ENCODE measurements at regions not wholly inside any gene's neighbourhood (a gene's known extent, or its start where the extent isn't known, plus 50 kb on each side); places are given as distances from the start of the nearest gene placed in this dataset.

- Mint-ChIP-seq H3K27ac (ENCODE audit: unreplicated experiment) (no peak overlapping the region), H3K36me3 (ENCODE audit: low read depth, unreplicated experiment) (no peaks in the 10 kb centered on the region), H3K4me3 (ENCODE audit: unreplicated experiment) (no peak overlapping the region), H3K4me1 (ENCODE audit: unreplicated experiment) (no peaks in the 10 kb centered on the region), H3K9me3 (ENCODE audit: unreplicated experiment) (no peaks in the 10 kb centered on the region), H3K27me3 (ENCODE audit: unreplicated experiment) (peaks cover 2% of the 10 kb centered on the region)
- DNase-seq (ENCODE audit: low spot score), result no peak
- TF ChIP-seq CTCF (IDR thresholded peaks at IDR 0.05; ENCODE audit: unreplicated experiment), result no peak
Observed at GRCh38 chrX:84710611-84711010, 208.4 kb upstream of the HDX start.

GRCh38 chrX:84712621-84713020, 210.4 kb upstream of the HDX start:
- H3K36me3 Mint-ChIP-seq (ENCODE audit: low read depth, unreplicated experiment), result no peaks in the 10 kb centered on the region
- H3K4me1 Mint-ChIP-seq (ENCODE audit: unreplicated experiment), result no peaks in the 10 kb centered on the region
- H3K27me3 Mint-ChIP-seq (ENCODE audit: unreplicated experiment), result peaks cover 2% of the 10 kb centered on the region
- no peak for DNase-seq (ENCODE audit: low spot score)
- H3K4me3 Mint-ChIP-seq (ENCODE audit: unreplicated experiment), result no peak overlapping the region
- H3K9me3 Mint-ChIP-seq (ENCODE audit: unreplicated experiment), result no peaks in the 10 kb centered on the region
- no peak for TF ChIP-seq CTCF (IDR thresholded peaks at IDR 0.05; ENCODE audit: unreplicated experiment)
- no peak overlapping the region for H3K27ac Mint-ChIP-seq (ENCODE audit: unreplicated experiment)

GRCh38 chrX:84715315-84715714, 213.1 kb upstream of the HDX start:
- Mint-ChIP-seq H3K27ac (ENCODE audit: unreplicated experiment) (no peak overlapping the region), H3K4me1 (ENCODE audit: unreplicated experiment) (no peaks in the 10 kb centered on the region), H3K4me3 (ENCODE audit: unreplicated experiment) (no peak overlapping the region), H3K27me3 (ENCODE audit: unreplicated experiment) (no peaks in the 10 kb centered on the region), H3K9me3 (ENCODE audit: unreplicated experiment) (no peaks in the 10 kb centered on the region), H3K36me3 (ENCODE audit: low read depth, unreplicated experiment) (no peaks in the 10 kb centered on the region)
- no peak for DNase-seq (ENCODE audit: low spot score)
- no peak for TF ChIP-seq CTCF (IDR thresholded peaks at IDR 0.05; ENCODE audit: unreplicated experiment)

- Mint-ChIP-seq H3K4me1 (ENCODE audit: unreplicated experiment) (no peaks in the 10 kb centered on the region), H3K27me3 (ENCODE audit: unreplicated experiment) (no peaks in the 10 kb centered on the region), H3K9me3 (ENCODE audit: unreplicated experiment) (no peaks in the 10 kb centered on the region), H3K36me3 (ENCODE audit: low read depth, unreplicated experiment) (no peaks in the 10 kb centered on the region), H3K4me3 (ENCODE audit: unreplicated experiment) (no peak overlapping the region), H3K27ac (ENCODE audit: unreplicated experiment) (no peak overlapping the region)
- TF ChIP-seq CTCF (IDR thresholded peaks at IDR 0.05; ENCODE audit: unreplicated experiment), result no peak
- DNase-seq (ENCODE audit: low spot score), result no peak
Observed at GRCh38 chrX:84717343-84717742, 215.1 kb upstream of the HDX start.

- Mint-ChIP-seq H3K36me3 (ENCODE audit: low read depth, unreplicated experiment) (no peaks in the 10 kb centered on the region), H3K27ac (ENCODE audit: unreplicated experiment) (no peak overlapping the region), H3K4me3 (ENCODE audit: unreplicated experiment) (no peak overlapping the region), H3K27me3 (ENCODE audit: unreplicated experiment) (no peaks in the 10 kb centered on the region), H3K9me3 (ENCODE audit: unreplicated experiment) (no peaks in the 10 kb centered on the region), H3K4me1 (ENCODE audit: unreplicated experiment) (no peaks in the 10 kb centered on the region)
- TF ChIP-seq CTCF (IDR thresholded peaks at IDR 0.05; ENCODE audit: unreplicated experiment), result no peak
- no peak for DNase-seq (ENCODE audit: low spot score)
Observed at GRCh38 chrX:84721416-84721815, 219.2 kb upstream of the HDX start.

Data from endothelial cell (in vitro differentiated cells).